HK-2 (cell line): ENCODE measurements at regions not wholly inside any gene's neighbourhood (a gene's known extent, or its start where the extent isn't known, plus 50 kb on each side); places are given as distances from the start of the nearest gene placed in this dataset.

ENCODE experiments used
- DNase-seq: peaks from one replicate; pipeline ENCODE4 v3.0.0-alpha.2; 2018; ENCODE audit not compliant: unreplicated experiment

DNA sequence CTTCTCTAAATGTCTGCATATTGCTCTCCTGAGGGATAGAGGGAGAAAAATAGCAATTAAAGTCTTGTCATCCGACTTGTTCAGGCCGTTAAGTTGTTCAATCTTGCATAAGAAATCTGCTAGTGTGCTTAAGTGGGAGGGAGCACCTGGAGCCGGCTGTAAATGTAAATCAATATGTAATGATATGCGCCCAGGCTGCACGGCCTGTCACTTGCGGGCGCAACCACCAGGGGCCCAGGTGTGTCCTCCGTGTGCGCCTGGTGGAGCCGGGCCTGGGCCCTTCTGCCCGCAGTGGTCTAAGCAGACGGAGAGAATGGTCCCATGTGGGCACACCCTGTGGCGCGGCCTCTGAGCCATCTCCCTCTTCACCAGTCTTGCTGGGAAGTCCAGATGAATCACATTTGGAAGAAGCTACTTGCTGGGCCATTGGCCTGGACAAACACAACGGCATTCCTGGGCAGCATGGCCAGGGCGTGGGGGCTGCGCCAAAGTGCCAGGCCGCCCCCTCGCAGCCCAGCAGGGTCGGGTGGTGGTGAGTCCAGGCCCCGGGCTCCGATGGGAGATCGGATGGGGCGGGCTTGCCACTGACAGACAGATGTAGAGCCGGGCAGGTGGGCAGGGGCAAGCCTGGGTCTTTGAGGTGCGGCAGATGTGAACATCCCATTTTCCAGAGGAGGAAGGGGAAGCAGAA is 193.3 kb upstream of the C14orf180 start:
- DNase-seq, result no peak

DNA sequence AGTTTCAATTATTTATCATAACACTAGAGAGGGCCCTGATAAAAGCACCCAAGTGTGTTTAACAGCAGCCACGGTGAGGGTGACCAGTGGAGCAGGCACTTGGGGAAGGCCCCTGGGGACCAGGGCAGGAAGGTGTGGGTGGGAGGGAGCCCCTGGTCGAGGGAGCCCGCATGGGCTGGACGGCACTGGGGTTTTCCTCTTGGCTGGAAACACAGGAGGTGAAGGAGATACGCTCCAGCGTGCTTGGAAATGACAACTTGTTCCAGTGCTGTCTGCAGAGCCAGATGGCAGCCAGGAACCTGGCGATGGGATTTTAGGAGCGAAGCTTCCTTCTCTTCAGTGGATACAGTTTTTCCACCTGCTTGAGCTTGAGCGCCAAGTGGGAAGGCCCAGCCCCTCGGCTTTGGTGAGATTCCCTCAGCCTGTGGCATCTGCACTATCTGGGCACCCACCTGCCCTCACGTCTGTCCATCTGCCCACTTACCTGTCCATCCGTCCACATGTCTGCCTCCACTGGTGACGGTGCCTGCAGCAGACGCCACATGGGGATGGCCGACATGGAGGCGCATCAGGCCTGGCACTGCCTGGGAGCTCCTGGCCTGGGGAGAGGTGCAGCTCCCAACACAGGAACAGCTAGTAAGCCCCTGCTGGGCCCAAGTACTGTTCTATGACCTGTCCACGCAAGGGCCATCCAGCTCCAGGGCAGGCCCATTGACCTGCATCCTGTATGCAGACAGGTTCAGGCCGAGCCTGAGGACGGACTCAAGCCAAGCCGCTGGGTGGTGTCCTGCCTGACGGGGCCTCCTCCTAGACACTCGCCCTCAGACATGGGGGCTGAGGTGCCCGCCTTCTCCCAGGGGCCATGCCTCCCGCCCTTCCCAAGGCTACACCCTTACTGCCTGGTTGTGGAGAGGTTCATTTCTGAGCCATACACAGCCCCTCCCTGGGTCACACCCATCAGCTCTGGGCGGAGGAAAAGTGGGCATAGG is 192.2 kb upstream of the C14orf180 start:
- DNase-seq, result no peak

DNA sequence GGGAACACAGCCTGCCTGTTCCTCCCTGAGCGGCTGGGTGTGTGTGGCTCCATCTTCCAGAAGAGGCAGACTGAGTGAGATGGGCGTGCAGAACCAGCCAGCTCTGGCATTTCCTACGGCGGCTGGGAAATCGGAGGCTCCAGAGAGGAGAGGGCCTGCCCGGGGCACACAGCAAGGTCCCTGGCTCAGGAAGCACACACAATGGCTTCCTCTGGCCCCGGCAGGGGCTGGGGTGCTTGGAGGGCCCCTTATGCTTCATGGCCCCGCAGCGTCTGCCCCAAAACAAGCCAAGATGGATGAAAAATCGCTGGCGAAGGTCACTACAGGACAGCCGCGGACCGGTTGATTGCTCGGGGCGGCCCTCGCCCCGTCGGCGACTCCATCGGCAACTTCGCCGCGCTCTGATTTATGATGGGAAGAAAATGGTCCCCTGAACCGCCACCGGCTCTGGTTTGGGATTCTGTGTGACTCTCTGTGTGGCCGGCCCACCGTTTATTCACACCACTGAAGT is 191.5 kb upstream of the C14orf180 start:
- no peak for DNase-seq

DNA sequence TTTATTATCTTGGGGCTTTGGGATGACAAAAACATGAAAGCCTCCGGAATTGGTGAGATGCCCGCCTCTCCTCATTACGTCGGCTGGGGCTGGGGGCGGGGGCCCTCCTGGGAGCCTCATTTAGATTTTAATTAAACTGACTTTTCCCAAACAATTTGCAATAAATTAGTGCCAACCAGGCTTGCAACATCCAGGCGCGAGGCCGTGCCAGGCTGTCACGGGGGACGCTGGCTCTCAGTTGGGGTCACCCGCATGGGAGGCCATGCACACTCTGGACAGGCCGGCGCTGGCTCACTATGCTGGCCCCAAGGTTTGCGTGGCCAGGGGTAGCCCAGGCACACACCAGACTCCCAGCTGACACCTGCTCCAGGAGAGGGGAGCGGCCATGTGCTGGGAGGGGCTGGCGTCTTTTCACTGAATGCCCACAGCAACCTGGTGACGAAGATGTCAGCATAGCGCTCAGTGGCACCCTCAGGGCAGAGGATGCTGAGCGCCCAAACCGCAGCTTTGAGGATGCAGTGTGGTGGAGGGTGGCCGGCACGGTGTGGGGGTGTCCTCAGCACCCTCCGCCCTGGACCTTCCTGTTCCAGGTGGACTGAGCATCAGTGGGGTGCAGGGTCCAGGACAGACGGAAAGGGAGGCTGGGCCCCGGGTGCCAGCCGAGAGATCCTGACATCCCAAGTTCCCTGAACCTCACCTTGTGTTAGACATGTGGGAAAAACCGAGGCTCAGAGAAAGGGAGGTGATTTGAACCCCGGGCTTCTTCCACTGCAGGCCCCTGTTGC is 190.8 kb upstream of the C14orf180 start:
- no peak for DNase-seq

DNA sequence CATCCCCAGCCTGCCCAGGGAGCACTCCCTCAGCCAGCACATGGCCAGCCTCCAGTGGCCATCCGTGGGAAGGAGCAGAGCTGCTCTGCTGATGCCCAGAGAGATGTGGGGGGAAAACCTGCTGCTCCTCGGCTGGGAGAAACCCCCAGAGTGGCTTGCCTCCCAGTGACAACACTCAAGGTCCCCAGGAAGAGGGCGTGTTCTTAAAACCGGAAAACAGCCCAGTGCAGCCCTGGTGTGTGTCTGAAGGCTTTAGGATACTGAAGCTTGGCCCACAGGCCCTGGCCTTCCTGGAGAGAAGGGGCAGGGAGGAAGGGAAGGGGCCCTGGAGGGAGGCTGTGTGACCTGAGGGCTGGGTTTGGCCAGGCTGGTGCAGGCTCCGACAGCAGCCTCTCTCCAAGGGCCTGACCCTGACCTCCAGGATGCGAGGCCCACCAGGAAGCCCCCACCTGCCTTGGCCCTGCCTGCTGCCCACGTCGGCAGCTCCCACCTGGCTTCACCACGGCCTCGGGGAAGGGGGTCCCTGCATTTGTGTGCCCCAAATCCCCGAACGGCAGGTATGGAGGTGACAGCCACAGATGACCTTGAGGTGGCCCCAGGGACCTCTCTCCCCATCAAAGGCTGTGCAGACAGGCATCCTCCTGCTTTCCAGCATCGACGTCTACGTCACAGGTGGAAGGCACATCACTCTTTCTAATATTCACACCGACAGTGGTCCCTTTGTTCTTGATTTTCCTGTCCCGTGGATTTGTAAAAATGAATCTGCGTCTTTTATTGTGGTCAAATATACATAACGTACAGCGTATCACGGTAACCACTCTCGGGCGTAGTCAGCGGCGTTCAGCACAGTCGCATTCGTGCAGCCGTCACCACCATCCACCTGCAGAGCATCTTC is 190.0 kb upstream of the C14orf180 start:
- no peak for DNase-seq

DNA sequence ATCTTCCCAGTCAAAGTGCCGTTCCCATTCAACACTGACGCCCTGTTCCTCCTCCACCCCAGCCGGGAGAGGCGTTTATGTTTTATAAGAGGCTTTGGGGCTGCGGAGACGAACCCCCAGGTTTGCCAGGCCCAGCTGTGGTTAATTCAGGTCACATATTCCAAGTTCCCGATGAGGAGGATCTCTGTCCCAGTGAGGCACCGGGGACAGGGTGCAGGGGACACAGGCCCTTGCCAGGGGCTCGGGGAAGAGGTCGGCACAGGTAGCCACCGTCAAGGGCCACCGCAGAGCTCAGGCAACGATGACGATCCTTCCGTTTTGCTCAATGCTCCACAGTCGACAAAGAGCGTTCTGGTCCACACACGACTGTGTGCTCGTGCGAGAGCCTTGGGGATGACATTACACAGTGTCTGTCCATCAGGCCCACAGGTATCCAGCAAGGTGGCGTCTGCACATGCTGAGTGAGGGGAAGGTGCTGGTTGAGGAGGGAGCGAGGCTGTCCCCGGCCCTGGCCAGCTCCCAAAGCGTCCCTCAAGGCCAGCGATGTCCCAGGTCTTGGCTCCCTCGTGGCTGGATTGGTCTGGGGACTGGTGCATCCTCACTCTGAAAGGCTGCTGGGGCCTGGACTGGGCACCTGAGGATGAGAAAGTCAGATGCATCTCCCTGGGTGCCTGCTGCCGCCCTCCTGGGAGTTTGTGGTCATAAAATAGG is 189.2 kb upstream of the C14orf180 start:
- no peak for DNase-seq

DNA sequence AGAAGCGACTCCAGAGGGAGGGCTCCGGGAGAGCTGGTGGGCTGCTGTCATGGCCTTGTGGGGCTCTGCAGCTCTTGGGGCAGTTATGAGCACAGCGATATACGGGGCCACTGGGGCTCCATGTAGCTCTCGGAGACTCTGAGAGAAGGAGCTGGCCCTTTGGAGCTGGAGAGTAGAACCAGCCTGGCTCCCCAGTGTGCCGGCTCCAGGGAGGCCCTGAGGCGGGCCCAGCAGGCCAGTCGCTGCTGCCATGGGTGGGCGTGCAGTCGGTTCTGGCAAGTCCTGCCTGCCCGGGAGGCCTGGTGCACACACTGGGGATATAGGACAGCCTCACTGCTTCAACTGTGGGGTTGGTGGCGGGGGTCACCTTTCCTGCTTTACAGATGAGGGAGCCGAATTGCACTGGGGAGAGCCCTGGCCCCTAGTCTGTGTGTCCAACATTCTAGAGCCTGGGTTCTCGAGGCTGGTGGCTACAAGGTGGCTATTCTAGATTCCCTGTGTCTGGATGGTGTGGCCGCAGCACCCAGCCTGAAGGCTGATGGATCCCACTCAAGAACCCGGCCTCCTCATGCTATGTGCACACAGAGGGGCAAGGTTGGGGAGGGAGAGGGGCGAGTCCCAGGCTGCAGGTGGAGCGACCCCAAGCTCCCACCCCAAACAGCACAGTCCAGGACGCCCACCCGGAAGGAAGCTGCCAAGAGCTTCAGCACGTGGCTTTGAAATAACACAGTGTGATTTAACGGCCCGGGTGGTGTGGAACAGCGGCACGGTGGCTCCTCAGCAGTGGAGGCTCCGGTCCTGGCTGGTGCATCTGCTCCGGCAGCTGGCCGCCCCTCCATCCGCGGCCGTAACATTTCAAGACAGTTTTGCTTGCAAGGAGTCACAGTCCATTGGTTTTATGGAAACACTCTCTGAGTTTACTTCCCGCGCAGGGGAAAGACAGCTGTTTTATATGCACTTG is 188.3 kb upstream of the C14orf180 start:
- no peak for DNase-seq

DNA sequence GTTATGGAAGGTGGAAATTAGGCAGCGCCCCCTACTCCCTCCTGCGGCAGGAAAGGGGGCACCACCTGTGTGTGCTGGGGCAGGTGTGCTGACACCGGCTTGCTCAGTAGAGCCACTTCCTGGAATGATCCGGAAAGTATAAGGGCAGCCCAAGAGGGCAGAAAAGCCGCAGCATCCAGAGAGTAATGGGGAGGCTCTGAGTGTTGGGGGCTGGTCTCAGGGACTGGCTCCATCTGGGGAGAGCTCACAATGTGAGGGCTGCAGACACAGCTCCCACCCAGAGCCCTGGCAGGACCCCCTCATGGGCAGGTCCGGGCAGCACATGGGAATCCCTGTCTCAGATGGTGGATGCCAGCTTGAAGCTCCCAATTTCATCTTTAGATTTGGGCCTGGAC is 187.6 kb upstream of the C14orf180 start:
- DNase-seq, result no peak

DNA sequence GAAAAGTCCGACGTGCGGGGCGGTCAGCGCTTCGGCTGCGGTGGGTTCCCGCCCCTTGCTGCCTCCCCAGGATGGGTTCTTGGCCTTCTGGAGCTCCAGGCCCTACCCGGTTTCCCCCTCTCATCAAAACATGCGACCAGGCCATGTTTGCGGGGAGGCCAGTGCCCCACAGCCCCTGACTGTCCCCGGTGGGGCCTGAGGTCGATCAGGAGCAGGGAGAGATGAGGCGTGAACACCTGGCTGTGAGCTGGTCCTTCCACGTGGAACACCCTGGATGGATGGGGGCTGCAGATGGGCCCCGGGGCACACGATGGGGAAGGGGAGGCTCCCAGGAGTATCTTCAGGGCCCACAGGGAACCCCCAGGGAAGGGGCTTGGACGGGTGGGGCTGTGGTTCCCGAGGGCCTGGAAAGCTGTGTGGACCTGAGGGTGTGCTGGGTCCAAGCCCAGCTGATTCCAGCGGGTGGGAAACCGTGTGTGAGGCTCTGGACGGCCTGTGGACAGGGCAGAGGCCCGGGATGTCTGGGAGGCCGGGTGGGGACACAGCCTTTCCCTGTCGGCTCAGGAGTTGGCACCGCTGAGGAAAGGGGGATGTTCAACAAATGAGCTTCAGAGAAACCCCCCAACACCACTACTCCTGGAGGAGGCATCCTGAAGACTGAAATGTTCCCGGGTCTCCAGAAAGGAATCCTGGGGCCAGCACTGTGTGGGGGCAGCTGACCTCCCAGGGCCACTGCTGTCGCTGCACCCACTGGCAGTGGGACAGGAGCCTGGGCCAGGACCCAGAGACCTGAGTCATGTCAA is 187.0 kb upstream of the C14orf180 start:
- DNase-seq, result no peak

DNA sequence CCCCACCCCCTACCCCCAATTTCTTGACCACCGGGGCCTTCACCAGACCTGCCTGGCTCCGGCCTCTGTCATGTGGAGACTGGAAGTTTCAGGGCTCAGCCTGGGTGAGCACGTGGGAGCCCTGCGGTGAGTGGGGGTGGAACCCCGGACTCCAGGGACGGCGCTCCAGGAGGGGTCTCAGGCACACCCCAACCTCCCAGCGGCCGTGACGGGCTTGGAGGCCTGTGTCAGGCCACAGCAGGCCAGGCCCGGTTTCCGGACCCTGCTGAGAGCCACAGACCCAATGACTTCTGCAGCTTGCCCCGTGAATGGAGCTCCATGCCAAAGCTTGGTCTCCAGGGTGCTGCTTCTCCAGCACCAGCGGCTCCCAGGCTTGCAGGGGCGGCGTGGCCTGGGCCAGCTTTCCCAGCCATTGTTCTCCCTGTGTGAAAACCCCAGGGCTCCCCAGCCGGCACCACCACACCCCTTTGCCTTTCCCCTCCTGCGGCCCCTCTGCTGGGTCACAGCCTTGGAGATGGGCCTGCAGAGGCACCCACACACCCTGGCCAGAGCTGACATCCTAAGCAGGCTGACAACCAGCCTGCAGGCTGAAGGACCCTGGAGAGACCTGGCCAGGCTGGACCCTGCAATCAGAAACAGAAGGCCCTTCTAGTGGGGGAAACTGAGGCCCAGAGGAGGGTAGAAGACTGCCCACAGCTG is 186.2 kb upstream of the C14orf180 start:
- no peak for DNase-seq

DNA sequence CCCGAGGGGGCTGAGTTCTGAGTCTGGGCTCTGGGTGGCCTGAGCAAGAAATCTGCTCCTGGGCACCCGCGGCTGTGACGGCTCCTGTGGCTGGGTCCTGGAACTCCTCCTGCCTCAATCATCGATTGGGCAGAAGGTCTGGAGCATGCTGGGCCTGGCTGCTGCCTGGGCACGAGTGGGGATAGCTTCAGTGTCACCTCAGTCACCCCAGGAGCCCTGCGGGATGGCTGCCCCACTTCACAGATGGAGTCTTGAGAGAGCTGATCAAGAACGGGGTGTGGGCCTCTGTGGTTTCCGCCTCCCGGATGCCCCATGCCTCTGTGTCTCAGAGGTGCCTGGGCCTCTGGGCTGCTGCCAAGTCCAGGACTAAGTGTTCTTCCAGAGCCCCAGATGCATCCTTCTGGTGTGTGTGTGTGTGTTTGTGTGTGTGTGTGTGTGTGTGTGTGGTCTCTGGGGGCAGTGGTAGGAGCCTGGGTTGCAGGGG is 185.6 kb upstream of the C14orf180 start:
- no peak for DNase-seq

DNA sequence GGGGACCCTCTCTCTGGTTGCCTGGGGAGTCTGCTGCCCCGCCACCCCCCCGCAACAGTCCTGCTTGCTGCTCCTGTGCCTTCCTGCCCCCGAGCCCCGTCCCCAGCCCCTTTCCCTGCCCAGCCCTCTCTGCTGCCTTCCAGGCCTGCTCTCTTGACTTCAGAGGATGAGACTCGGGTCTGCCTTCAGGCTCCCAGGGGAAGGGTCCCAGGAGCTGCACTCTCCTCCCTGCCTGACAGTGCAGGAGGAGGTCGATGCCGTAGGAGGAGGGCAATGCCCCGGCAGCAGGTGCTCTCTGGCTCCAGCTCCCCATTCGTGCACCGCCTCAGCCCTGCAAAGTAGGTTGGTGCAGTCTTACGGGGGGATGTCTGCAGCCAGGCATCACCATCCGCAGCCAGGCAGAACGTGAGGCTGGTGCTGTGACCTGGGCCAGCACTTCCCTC is 185.1 kb upstream of the C14orf180 start:
- DNase-seq, result no peak

DNA sequence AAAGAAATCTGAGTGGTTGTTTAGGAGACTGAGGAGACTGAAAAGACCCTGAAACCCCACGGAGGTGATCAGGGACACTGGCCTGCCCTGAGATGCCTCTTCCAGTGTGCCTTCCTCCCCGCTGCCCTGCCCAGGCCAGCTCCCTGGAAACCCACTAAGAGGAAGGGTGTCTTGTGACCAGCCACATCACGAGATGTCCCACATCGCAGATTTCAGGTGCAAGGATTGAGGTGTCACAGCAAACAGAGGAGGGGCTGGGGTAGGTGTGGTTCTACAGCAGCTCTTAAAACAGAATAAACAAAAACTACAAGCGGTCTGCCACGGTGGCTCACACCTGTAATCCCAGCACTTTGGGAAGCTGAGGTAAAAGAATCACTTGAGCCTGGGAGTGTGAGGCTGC is 184.3 kb upstream of the C14orf180 start:
- no peak for DNase-seq

DNA sequence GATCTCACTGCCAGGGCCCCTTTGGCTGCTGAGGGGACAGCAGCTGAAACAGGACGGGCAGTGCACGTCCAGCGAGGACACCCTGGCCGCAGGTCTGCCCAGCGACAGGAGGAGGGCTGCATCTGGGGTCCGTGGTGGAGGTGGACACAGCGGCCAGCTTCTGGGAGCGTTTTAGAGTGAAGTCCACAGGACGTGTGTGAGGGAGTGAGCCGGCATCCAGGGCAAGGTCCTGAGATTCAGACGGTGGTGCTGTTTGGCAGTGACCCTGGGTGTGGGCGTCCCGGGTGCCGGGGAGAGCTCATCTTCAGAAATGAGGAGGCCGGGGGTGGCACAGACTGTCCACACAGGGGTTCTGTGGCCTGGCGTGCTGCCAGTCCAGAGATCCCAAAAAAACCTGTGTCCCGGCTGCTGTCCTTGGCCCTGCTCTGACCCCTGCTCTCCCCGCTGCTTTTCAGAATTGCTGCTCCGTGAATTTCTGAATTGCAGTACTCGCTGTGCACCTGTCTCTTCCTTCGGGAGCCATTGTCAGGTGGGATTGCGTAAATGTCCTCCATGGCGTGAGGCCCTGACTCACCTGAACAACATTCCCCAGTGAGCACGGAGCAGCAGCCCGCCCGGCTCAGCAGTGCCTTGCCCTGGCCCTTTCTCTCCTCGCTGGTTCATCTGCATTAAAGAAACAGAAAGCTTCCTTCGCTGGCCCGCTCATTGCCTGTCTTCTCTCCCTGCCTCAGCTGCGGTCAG is 183.5 kb upstream of the C14orf180 start:
- no peak for DNase-seq

DNA sequence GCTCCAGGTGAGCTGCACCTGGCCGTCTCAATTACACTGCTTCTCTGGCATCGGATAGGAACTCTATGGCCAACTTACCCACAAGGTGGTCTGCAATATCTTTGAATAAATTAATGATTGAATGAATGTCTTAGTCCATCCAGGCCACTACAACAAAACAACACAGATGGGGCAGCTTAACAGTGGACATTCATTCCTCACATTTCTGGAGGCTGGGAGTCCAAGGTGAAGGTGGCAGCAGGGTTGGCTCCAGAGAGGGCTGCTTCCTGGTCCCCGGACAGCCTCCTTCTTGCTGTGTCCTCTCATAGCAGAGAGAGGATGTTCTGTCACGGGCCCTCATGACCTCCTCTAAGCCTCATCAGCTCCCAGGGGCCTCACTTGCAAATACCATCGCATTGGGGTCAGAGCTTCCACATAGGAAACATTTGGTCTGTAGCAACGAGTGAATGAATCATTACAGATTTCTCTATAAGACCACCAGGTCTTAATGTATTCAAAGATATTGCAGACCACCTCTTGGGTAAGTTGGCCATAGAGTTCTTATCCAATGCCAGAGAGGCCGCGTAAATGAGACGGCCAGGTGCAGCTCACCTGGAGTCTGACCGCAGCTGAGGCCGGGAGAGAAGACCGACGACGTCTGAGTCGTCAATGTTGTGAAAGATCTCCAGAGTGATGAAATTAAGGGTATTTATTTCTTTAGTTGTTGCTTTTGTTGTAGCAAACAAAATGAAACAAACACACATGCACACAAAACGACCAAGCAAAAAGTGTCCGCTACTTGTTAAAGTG is 182.7 kb upstream of the C14orf180 start:
- DNase-seq, result no peak

DNA sequence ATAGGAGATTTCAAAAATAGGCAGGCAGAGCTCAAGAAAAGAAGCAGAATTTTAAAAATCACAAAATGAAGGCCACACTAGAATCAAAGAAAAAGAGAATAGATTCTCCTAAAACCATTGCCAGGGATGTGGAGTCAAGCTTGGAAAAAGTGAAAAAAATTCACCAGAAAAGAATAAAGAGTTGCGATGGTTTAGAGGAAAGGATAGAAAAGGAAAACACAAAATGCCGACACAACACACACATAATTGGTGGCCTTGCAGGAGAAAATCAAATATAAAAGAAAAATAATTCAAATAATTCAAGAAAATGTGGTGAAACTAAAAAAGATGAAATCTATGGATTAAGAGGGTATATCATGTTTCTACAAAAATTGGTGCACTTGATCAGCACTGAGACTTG is 181.6 kb upstream of the C14orf180 start:
- DNase-seq, result no peak
